ENCODE measurements at regions not wholly inside any gene's neighbourhood (a gene's known extent, or its start where the extent isn't known, plus 50 kb on each side); places are given as distances from the start of the nearest gene placed in this dataset.

- H3K4me3 ChIP-seq (ENCODE audit: low read depth, low read length), result no peak overlapping the region
- no peak for TF ChIP-seq CTCF (IDR thresholded peaks at IDR 0.05; ENCODE audit: borderline replicate concordance, insufficient read depth, low read depth, low read length)
These were observed 133.7 kb upstream of the STMND1 start for GRCh38 chr6:16968101-16968500.

GRCh38 chr6:16967470-16967817, 134.4 kb upstream of the STMND1 start:
- no peak for TF ChIP-seq CTCF (IDR thresholded peaks at IDR 0.05; ENCODE audit: borderline replicate concordance, insufficient read depth, low read depth, low read length)
- no peak overlapping the region for H3K4me3 ChIP-seq (ENCODE audit: low read depth, low read length)

GRCh38 chr6:16966791-16967469, 134.9 kb upstream of the STMND1 start:
- no peak overlapping the region for H3K4me3 ChIP-seq (ENCODE audit: low read depth, low read length)
- no peak for TF ChIP-seq CTCF (IDR thresholded peaks at IDR 0.05; ENCODE audit: borderline replicate concordance, insufficient read depth, low read depth, low read length)

GRCh38 chr6:16965689-16966088, 136.2 kb upstream of the STMND1 start:
- no peak for TF ChIP-seq CTCF (IDR thresholded peaks at IDR 0.05; ENCODE audit: borderline replicate concordance, insufficient read depth, low read depth, low read length)
- H3K4me3 ChIP-seq (ENCODE audit: low read depth, low read length), result no peak overlapping the region

- H3K4me3 ChIP-seq (ENCODE audit: low read depth, low read length), result no peak overlapping the region
- peak; percentile 92 for TF ChIP-seq CTCF (IDR thresholded peaks at IDR 0.05; ENCODE audit: borderline replicate concordance, insufficient read depth, low read depth, low read length)
These were observed 137.0 kb upstream of the STMND1 start for GRCh38 chr6:16964553-16965499.

- H3K4me3 ChIP-seq (ENCODE audit: low read depth, low read length), result no peak overlapping the region
- TF ChIP-seq CTCF (IDR thresholded peaks at IDR 0.05; ENCODE audit: borderline replicate concordance, insufficient read depth, low read depth, low read length), result no peak
These were observed 140.3 kb upstream of the STMND1 start for GRCh38 chr6:16961577-16961976.

All from GM12875 (cell line).